HAP-1 (cell line): ENCODE measurements at regions not wholly inside any gene's neighbourhood (a gene's known extent, or its start where the extent isn't known, plus 50 kb on each side); places are given as distances from the start of the nearest gene placed in this dataset.

Source experiments
- DNase-seq, 2 experiments: peaks; one replicate each; pipeline ENCODE4 v3.0.0-alpha.2; 2016 to 2020; ENCODE audit warnings: low spot score in 2 of 2
- H3K27me3 ChIP-seq: fragments of 250-450 bp; sonication (Bioruptor Pico); 2 replicates; pipeline ENCODE4 v1.5.1; 2020; ENCODE audit warnings: low read depth, mild to moderate bottlenecking, moderate library complexity
- H3K36me3 ChIP-seq: fragments of 250-450 bp; sonication (Bioruptor Pico); replicated peaks from 2 replicates; pipeline ENCODE4 v1.5.1; 2020; ENCODE audit warnings: mild to moderate bottlenecking
- H3K4me1 ChIP-seq: fragments of 250-450 bp; sonication (Bioruptor Pico); 2 replicates; pipeline ENCODE4 v1.5.1; 2020; ENCODE audit warnings: mild to moderate bottlenecking
- H3K4me3 ChIP-seq: fragments of 250-450 bp; sonication (Bioruptor Pico); 2 replicates; pipeline ENCODE4 v1.5.1; 2020; ENCODE audit warnings: mild to moderate bottlenecking, moderate library complexity
- H3K9me3 ChIP-seq: fragments of 250-450 bp; sonication (Bioruptor Pico); 2 replicates; pipeline ENCODE4 v1.5.1; 2020; ENCODE audit warnings: mild to moderate bottlenecking, moderate library complexity
- in situ Hi-C: fragments of 300-500 bp; cut with MboI; formaldehyde crosslinking; loops from 3 replicates; pipeline ENCODE4 v1.14.3; 2020; ENCODE audit warnings: low sequenced_read_pairs, inconsistent platforms, mixed read lengths

DNA sequence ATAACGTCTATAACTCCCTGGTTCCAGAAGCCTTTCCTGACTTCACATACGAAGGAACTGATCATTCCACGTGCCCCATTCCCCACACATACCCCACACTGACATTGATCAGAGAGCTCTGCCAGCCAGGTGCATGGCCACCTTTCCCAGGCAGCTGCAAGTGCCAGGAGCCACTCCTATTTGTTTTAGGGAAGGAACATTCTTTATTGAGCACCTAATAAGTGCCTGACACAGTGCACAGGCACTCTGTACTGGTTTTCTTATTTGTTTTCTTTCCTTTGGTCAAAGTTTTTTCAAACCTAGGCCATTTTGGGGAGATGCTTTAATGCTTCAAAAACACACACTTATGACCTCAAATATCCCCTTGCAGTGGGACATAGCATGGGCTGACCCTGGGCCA, 50.0 kb downstream of the PITPNM2 start:
- no peaks in the 10 kb centered on the region for H3K36me3 ChIP-seq
- no peaks in the 10 kb centered on the region for H3K27me3 ChIP-seq
- in situ Hi-C loops = no loop called here
- no peak for DNase-seq
- H3K4me3 ChIP-seq = no peak overlapping the region
- H3K9me3 ChIP-seq = no peaks in the 10 kb centered on the region
- H3K4me1 ChIP-seq = no peaks in the 10 kb centered on the region; the same call in 1 of the 2 replicates

DNA sequence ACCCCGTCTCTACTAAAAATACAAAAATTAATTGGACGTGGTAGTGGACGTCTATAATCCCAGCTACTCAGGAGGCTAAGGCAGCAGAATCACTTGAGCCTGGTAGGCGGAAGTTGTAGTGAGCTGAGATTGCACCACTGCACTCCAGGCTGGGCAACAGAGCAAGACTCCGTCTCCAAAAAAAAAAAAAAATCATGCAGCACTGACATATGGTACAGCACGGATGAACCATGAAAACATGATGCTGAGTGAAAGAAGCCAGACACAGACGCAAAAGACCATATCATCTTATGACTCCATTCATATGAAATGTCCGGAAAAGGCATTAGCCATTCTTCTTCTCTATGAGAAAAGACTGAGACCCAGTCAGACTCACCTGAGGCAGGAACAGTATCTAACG, 50.4 kb downstream of the PITPNM2 start:
- H3K4me3 ChIP-seq = no peak overlapping the region
- no peaks in the 10 kb centered on the region for H3K36me3 ChIP-seq
- in situ Hi-C loops = no loop called here
- no peaks in the 10 kb centered on the region for H3K9me3 ChIP-seq
- H3K27me3 ChIP-seq = no peaks in the 10 kb centered on the region
- no peaks in the 10 kb centered on the region; the same call in 1 of the 2 replicates for H3K4me1 ChIP-seq
- DNase-seq = no peak

DNA sequence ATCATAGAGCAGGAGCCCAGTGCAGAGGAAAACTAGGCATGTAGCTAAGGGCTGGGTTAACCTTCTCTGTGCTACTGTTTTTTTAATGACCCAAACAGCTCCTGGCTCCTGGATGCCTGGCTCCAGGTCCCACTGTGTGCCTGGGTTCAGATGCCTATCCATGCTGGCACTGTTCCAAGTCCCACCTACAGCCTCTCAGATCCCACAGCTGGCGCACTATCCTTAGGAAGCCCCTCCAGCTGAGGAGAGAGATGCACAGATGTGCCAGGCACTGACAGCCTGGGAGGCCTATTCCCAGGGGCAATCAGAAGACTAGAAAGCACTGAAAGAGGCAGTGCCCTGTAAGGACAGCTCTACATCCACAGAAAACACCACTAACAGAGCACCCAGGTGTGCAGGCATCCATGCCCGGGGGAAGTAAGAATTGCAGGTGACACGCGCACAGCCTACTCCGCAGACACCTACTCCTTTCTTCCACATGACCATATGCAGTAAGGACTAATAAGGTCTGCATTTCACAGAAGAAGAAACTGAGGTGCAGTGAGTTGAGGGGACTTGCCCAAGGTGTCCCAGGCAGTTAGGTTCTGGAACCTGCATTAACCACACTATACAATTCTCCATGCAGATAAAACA, 51.2 kb downstream of the PITPNM2 start:
- H3K36me3 ChIP-seq = no peaks in the 10 kb centered on the region
- in situ Hi-C loops = no loop called here
- no peak overlapping the region for H3K4me3 ChIP-seq
- DNase-seq = no peak
- no peaks in the 10 kb centered on the region for H3K9me3 ChIP-seq
- no peaks in the 10 kb centered on the region; the same call in 1 of the 2 replicates for H3K4me1 ChIP-seq
- H3K27me3 ChIP-seq = no peaks in the 10 kb centered on the region

DNA sequence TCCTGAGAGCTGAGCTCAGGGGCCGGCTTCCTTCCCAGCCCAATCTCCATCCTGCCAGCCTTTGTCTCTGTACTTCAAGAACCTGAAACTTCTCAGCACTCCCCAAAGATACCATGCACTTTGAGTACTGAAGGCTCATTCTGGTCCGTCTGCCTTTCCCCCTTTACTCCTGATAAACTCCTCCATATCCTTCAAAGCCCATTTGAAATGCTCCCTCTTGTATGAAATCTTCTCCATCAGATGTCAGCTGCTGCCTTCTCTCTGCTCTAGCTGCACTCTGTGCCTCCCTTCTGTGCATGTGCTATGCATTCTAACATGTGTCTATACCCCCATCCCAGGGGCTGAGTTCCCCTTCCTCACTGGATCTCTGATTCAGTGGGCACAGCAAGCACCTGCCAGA, 52.1 kb downstream of the PITPNM2 start:
- H3K4me1 ChIP-seq = no peaks in the 10 kb centered on the region
- DNase-seq = no peak
- in situ Hi-C loops = no loop called here
- H3K9me3 ChIP-seq = no peaks in the 10 kb centered on the region
- H3K36me3 ChIP-seq = no peaks in the 10 kb centered on the region
- H3K27me3 ChIP-seq = no peaks in the 10 kb centered on the region
- no peak overlapping the region for H3K4me3 ChIP-seq

DNA sequence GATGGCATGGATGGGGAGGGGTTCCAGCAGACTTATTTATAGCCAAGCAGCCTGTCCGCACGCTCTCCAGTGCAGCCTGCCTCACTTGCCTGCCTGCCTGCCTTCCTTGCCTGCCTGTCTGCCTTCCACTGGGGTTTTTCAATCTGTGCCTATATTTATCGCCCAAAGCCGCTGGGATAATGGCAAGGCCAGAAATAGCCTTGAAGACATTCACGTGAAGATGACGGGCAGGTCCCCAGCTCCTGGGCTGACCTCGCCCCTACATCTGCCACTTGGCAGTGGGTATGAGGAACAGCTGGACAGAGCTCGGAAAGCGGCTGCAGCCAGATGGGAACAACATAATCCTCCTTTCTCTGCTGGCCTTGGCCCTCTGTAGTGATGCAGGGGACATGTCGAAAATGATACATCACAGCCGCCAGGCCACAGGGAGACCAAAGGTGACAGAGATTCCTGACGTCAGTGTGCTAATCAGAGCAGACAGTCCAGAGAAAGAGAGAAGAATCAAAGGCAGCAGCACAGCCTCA, 53.3 kb downstream of the PITPNM2 start:
- Histone ChIP-seq H3K4me1 (no peaks in the 10 kb centered on the region), H3K9me3 (no peaks in the 10 kb centered on the region), H3K36me3 (no peaks in the 10 kb centered on the region), H3K4me3 (no peak overlapping the region), H3K27me3 (no peaks in the 10 kb centered on the region)
- DNase-seq = no peak
- in situ Hi-C loops = no loop called here

DNA sequence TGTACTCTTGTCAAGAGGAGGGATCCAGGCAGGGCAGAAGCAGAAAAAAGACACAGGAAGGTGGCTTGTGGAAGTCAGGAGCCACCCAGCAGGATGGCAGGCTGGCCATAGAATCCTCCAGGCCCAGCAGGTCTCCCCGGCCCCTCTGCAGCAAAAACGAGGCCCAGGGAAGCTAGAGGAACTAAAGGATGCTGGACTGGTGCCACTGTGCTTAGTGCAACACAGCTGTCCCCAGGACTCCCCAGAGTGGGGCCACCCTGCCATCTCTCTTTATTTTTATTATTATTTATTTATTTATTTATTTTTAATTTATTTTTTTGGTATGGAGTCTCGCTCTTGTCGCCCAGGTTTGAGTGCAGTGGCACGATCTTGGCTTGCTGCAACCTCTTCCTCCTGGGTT, 54.1 kb downstream of the PITPNM2 start:
- H3K4me1 ChIP-seq = no peaks in the 10 kb centered on the region
- DNase-seq = no peak

DNA sequence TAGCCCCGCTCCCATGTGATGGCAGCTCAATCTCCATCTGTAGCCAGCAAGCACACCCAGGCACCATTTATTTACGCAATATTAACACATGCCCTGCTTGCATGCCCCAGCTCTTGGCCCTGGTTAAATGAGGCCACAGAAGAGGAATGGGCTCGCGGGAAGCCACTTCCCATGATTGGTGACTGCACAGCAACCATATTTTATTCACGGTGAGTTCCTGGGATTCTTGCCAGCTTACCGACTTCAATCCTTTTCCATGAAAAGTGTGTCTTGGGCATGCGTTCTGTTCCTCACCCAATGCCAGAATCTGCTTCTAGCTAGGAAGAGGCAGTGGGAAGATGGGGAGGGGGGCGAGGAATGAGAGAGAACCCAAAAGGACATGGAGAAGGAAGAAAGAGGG, 54.7 kb downstream of the PITPNM2 start:
- Histone ChIP-seq H3K36me3 (no peaks in the 10 kb centered on the region), H3K9me3 (no peaks in the 10 kb centered on the region), H3K27me3 (no peaks in the 10 kb centered on the region), H3K4me1 (no peaks in the 10 kb centered on the region), H3K4me3 (no peak overlapping the region)
- DNase-seq = no peak
- in situ Hi-C loops = no loop called here

More for the DNA sequence above, 54.1 kb downstream of the PITPNM2 start:
- no peak overlapping the region for H3K4me3 ChIP-seq
- H3K36me3 ChIP-seq = no peaks in the 10 kb centered on the region
- in situ Hi-C loops = no loop called here
- H3K27me3 ChIP-seq = no peaks in the 10 kb centered on the region
- H3K9me3 ChIP-seq = no peaks in the 10 kb centered on the region

DNA sequence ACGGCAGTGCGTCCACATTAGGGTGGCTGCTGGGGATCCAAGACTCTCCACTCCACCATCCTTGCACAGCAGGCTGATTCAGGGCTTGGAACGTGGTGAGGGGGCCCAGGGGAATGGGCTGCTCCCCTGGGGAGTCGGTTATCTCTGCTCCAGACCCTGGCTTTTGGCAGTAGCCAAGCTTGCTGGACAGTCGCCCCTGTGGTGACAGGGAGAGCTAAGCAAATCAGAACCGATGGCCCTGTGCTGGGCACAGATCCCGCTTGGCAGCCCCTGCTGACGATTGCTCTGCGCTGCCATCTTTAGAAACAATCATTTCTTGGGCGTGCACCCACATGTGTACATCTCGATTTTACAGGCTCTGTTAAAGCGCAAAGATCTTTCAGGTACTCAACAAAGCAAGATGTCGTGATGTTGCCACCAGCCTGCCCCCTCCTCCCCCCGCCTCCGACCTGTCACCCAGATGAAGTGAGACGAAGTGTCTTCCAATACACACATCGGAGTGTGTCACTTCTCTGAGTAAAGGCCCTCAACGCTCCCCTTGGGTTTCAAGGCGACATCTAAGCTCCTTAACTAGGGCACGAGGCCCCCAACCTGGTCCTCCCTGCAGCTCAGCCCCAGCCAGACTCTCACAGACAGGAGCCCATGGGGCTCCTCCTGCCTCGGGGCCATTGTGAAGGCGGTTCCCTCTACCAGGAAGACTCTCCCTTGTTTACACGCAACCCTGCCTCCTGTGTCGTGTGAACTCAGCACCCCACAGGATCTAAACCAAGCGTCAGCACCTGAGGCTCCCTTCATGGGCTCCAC, 55.6 kb downstream of the PITPNM2 start:
- DNase-seq = no peak
- in situ Hi-C loops = no loop called here
- H3K4me3 ChIP-seq = no peak overlapping the region
- H3K9me3 ChIP-seq = no peaks in the 10 kb centered on the region
- no peaks in the 10 kb centered on the region for H3K27me3 ChIP-seq
- no peaks in the 10 kb centered on the region for H3K4me1 ChIP-seq
- no peaks in the 10 kb centered on the region for H3K36me3 ChIP-seq

DNA sequence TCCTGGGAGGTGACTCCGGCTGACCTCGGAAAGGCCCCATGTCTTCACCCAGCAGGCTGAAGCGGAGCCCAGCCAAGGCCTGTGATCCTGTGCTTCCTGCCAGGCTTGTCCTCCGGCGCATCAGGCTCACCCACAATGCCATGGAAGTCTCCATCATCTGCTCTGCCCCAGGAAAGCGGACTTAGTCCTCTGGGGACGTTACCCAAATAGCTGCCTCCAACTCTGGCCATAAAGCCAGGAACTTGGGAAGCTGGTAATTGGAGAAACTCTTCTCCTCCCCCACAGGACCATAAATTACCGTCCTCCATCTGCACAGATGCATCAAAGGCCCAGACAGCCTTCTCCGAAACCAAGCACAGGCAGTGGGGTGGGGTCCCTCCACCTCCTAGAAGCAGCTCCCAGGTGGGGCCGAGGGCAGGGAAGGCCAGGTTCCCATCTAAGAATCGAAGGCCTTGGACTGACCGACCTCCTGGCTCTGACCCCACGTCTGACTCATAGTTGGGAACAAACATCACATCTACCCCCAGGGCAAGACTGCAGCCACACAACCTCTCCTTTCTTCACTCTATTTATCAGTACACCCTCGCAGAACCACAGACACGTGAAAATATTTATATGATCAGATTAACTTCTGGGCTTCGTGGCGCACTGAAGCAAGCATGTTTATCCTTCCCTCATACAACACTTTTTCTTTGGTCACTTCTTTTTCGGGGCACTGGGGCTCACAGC, 56.4 kb downstream of the PITPNM2 start:
- DNase-seq = no peak
- H3K36me3 ChIP-seq = no peaks in the 10 kb centered on the region
- no peaks in the 10 kb centered on the region for H3K4me1 ChIP-seq
- H3K27me3 ChIP-seq = no peaks in the 10 kb centered on the region
- in situ Hi-C loops = no loop called here
- H3K9me3 ChIP-seq = no peaks in the 10 kb centered on the region
- no peak overlapping the region for H3K4me3 ChIP-seq

DNA sequence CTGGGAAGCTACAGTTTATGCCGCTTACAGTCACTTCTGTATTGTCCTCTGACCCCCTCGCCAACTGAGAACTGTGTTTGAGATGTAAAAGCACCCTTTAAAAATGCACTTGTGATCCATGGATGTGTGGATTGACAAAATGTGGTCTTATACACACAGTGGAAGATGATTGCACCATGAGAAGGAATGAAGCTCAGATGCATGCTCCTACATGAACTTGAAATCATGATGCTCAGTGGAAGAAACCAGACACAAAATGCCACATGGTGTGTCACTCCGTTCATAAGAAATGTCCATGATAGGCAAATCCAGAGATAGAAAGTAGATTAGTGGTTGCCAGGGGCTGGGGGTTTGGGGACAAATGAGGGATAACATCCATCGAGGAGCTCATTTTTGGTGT, 58.0 kb downstream of the PITPNM2 start:
- Histone ChIP-seq H3K4me1 (no peaks in the 10 kb centered on the region), H3K4me3 (no peak overlapping the region), H3K27me3 (no peaks in the 10 kb centered on the region), H3K36me3 (no peaks in the 10 kb centered on the region), H3K9me3 (no peaks in the 10 kb centered on the region)
- no peak for DNase-seq
- in situ Hi-C loops = no loop called here

DNA sequence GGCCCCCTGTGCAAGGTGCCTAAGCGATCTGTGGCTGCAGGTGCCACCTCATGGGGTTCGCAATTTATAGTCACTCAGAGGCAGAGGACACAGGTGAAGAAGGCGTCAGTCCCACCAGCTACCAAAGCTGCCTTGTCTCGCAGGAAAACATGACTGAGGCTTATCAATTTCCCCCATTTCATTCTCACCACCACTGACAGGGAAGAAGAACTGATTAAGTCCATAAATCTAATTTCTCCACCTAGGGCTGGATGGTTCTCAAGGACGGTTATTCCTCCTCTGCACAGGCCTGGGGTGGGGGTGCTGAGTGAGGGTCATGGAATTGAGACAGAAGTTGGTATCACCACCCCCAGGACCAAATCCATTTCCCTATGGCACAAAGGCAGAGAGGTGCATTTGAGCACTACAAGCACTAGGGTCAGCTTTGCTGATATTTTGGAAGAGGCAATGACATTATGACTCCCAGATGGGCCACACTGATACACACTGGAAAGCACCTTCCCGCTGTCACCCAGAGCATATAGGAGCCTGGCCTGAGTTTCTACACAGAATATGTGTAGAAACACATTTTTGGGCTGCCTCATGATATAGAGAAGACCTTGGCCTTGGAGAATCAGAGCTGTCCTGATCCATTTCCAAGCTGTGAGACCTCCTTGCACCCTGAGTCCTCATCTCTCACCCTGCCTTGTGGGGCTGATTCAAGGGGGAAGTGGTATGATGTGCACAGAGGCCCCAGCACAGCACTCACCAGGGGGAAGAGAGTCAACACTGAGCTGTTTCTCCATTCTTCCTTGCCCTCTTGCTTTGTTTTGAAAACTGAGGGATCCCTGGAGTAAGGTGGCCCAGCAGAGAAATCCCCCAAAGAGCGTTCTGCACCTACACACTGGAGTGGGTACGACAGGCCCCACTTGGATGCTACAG, 59.4 kb downstream of the PITPNM2 start:
- in situ Hi-C loops = no loop called here
- no peak overlapping the region for H3K4me3 ChIP-seq
- H3K4me1 ChIP-seq = no peaks in the 10 kb centered on the region
- no peaks in the 10 kb centered on the region for H3K27me3 ChIP-seq
- no peak for DNase-seq
- no peaks in the 10 kb centered on the region for H3K36me3 ChIP-seq
- H3K9me3 ChIP-seq = no peaks in the 10 kb centered on the region

DNA sequence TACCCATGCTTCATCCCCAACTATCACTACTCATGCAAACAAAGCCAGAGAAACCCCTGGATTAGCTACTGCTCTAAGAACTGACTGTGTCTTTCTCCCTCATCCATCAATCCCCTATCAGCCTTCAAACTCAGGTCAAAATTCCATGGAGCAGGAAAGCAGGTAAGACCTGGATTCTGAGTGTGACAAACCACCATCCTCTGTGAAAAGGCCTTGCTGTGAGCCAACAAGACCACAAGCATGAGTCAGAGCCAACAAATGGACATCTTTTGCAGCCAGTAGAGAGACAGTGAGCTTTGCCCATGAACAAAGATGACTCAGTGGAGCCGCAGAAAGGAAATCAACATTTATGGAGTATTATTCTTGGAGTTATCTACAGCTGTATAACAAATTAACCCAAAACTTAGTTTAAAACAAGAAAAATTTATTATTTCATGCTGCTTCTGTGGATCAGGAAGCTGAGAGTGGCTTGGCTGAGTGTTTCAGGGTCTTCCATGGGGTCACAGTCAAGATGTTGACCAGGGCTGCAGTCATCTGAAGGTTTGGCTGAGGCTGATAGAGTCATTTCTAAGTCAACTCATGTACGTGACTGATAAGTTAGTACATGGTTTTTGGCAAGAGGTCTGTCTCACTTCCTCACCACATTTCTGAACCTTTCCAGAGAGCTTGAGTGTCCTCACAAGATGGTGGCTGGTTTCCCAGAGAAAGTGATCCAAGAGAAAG, 61.1 kb downstream of the PITPNM2 start:
- no peak for DNase-seq
- Histone ChIP-seq H3K4me1 (no peaks in the 10 kb centered on the region), H3K4me3 (no peak overlapping the region), H3K27me3 (no peaks in the 10 kb centered on the region), H3K36me3 (no peaks in the 10 kb centered on the region), H3K9me3 (no peaks in the 10 kb centered on the region)
- in situ Hi-C loops = no loop called here

DNA sequence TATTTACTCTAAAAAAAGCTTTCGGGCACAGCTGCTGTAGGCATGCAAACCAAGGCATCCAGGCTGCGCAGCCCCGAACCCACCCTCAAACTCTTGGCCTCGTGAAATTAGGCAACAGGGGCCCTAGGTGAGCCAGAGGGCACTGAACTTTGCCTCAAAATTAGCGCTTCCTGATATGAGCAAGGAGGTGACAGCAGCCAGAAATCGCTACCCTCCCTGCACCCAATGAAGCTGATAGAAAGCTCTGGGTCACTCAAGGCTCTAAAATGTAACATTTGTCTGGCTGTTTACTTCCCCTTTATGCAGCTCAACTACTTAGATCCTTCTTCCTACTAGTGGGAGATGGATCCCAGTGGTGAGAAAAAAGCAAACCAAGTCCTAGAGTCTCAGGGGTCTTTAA, 61.8 kb downstream of the PITPNM2 start:
- Histone ChIP-seq H3K4me3 (no peak overlapping the region), H3K36me3 (no peaks in the 10 kb centered on the region), H3K9me3 (no peaks in the 10 kb centered on the region), H3K27me3 (no peaks in the 10 kb centered on the region), H3K4me1 (no peaks in the 10 kb centered on the region)
- in situ Hi-C loops = no loop called here
- DNase-seq = no peak
